ENCODE measurements at regions not wholly inside any gene's neighbourhood (a gene's known extent, or its start where the extent isn't known, plus 50 kb on each side); places are given as distances from the start of the nearest gene placed in this dataset.

DNA sequence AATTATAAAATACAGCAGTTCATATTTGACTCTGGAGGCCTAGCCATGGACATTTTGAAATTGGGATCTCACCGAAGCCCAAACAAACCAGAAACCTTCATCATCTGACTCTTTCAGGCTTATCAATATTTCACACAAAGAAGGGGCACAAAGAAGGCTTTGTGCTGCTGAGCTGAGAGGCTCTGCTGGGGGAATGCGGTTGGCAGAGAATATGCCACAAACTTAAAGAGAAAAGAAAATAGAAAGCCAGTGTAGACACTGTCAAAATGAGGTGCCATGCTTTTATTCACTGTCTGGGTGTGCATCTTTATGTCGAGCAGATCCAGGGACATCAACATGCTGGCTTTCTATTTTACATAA lies 162.6 kb downstream of the QPCT start:
- TF ChIP-seq, protein P1, sequence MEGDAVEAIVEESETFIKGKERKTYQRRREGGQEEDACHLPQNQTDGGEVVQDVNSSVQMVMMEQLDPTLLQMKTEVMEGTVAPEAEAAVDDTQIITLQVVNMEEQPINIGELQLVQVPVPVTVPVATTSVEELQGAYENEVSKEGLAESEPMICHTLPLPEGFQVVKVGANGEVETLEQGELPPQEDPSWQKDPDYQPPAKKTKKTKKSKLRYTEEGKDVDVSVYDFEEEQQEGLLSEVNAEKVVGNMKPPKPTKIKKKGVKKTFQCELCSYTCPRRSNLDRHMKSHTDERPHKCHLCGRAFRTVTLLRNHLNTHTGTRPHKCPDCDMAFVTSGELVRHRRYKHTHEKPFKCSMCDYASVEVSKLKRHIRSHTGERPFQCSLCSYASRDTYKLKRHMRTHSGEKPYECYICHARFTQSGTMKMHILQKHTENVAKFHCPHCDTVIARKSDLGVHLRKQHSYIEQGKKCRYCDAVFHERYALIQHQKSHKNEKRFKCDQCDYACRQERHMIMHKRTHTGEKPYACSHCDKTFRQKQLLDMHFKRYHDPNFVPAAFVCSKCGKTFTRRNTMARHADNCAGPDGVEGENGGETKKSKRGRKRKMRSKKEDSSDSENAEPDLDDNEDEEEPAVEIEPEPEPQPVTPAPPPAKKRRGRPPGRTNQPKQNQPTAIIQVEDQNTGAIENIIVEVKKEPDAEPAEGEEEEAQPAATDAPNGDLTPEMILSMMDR (IDR thresholded peaks at IDR 0.05; ENCODE audit: insufficient read depth, low read depth, low read length, missing control alignments), result no peak
- DNase-seq (ENCODE audit: low read depth), result no peak
- H3K4me3 ChIP-seq (ENCODE audit: low read length), result no peak overlapping the region

DNA sequence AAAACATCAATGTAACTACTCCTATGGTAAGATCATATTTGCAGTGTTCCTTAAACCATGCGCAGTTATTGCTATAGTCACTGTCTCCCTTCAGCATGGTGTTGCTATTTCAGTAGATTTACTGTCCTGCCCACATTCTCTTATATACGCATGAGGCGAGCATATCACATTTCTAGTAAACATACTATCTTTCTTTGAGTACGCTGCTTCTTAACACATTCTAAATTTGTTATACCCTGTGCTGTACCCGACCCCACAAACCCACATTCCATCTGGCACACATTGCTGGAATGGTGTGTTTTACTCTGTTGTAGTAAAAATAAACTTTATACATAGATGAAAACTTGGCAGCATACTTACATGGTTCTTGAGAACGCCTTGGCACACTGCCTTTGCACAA lies 163.3 kb downstream of the QPCT start:
- no peak for DNase-seq (ENCODE audit: low read depth)
- TF ChIP-seq, protein P1 (IDR thresholded peaks at IDR 0.05; ENCODE audit: insufficient read depth, low read depth, low read length, missing control alignments), result no peak

DNA sequence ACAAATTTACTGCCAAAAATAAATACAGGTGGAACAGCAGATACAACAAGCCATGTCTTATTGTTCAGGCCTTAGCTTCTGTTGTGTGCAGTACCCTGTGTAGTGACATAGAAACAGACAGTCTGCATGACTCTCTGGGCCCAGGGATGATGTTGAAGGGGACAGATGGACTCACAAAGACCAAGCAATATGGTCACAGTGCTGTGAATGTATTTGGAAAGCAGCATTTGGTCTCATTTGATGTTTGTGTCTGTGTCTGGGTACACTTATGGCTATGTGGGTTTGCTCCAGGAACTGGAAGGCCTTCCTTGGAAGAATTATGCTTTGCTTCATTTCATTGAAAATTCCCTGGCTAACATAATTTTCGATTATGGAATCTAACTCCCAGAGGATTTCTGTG lies 158.5 kb downstream of the CDC42EP3 start:
- no peak for DNase-seq (ENCODE audit: low read depth)
- TF ChIP-seq, protein P1 (IDR thresholded peaks at IDR 0.05; ENCODE audit: insufficient read depth, low read depth, low read length, missing control alignments), result no peak
- no peak overlapping the region for H3K4me3 ChIP-seq (ENCODE audit: low read length)

More for the DNA sequence above, 163.3 kb downstream of the QPCT start:
- H3K4me3 ChIP-seq (ENCODE audit: low read length), result no peak overlapping the region

DNA sequence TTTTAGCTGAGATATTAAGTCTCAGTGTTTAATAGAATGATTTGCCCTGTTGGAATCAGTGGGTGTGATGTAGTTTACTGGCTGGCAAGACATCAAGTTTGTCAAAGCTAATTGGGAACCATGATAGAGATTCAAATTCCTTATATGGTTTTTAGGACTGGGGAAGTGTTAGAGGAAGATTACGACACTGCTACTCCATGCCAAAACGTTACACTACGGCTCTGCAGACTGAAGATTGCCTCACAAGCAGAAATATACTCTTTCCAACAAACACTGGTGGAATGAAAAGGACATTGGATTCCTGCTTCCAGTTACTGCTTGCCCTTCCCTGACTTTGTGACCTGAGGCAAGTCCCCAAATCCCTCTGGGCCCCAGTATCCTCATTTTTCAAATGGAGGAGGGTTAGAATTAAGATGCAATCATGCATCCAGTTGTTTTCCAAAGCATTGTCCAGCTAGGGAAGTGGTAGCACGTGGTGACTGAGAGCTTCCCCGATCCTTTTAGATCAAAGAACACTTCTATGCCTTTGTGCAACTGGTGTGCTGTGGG lies 147.6 kb downstream of the CDC42EP3 start:
- TF ChIP-seq, protein P1 (IDR thresholded peaks at IDR 0.05; ENCODE audit: insufficient read depth, low read depth, low read length, missing control alignments), result no peak
- DNase-seq (ENCODE audit: low read depth), result peak; percentile 83
- H3K4me3 ChIP-seq (ENCODE audit: low read length), result no peak overlapping the region

DNA sequence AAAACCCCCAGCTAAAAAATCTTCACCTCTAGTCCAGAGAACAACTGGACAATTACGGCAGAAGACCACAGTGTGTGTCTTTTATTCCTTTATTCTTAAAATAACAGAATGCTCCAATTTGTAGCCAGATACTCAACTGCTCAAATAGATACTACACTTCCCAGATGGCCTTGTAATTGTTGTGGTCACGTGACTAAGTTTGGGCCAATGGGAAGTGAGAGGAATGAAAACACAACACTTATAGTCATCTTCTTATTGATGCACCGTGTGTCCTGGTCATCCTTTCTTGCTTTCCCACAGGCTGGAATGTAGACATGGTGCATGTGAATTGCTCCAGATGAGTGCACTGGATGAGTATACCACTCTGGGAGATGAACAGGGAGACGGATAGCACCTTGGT lies 145.1 kb downstream of the CDC42EP3 start:
- TF ChIP-seq, protein P1 (IDR thresholded peaks at IDR 0.05; ENCODE audit: insufficient read depth, low read depth, low read length, missing control alignments), result no peak
- DNase-seq (ENCODE audit: low read depth), result peak; percentile 4
- no peak overlapping the region for H3K4me3 ChIP-seq (ENCODE audit: low read length)

DNA sequence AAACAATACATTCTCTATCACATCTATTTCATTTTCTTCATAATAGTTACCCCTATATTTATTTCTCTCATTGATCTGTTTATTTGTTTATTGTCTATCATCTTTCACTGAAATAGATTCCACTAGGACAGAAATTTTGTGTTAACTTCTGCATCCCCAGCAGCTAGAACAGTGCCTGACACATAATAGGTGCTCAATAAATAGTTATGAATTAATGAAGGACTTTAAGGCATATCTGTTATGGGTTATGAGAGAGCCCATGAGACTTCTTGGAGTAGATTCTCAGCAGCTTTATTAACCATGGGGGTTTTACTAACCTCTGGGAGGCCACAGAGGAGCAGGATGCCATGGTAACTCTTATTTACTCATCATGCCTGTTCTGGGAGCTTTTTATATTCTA lies 144.6 kb downstream of the CDC42EP3 start:
- DNase-seq (ENCODE audit: low read depth), result no peak
- no peak overlapping the region for H3K4me3 ChIP-seq (ENCODE audit: low read length)
- TF ChIP-seq, protein P1 (IDR thresholded peaks at IDR 0.05; ENCODE audit: insufficient read depth, low read depth, low read length, missing control alignments), result no peak

DNA sequence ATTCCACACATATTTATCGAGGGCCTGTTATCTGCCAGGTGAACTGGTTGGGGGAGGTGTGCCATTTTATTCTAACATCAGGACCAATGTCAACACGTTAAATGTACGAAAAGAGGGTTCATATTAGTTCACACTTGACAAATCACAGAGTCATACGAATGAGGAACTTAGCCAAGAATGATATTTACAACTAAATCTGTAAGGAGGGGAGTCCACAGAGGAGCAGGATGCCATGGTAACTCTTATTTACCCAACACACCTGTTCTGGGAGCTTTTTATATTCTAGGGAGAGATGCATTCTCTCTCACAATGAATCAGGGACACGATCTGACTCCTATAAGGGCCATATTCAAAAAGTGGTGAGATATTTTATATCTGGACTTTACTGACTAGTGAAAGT lies 144.1 kb downstream of the CDC42EP3 start:
- no peak overlapping the region for H3K4me3 ChIP-seq (ENCODE audit: low read length)
- no peak for DNase-seq (ENCODE audit: low read depth)
- TF ChIP-seq, protein P1 (IDR thresholded peaks at IDR 0.05; ENCODE audit: insufficient read depth, low read depth, low read length, missing control alignments), result no peak
